Keratinocyte (primary cell): ENCODE measurements at regions not wholly inside any gene's neighbourhood (a gene's known extent, or its start where the extent isn't known, plus 50 kb on each side); places are given as distances from the start of the nearest gene placed in this dataset.

Source experiments
- DNase-seq: peaks from one replicate; pipeline ENCODE4 v3.0.0-alpha.2; 2011; ENCODE audit warnings: low read depth, missing footprints, low spot score
- FAIRE-seq: peaks from 2 replicates; lab custom pipeline; 2011; peaks lifted over from hg19 to GRCh38; lab: Jason Lieb, UNC
- H2AFZ ChIP-seq: 2 replicates; pipeline ENCODE4 v1.6.0; 2012; ENCODE audit warnings: low read length, control low read depth, inconsistent platforms; ENCODE audit not compliant: control insufficient read depth
- H3K27ac ChIP-seq: 2 replicates; pipeline ENCODE4 v1.5.1; 2011; ENCODE audit warnings: low read length; ENCODE audit not compliant: control insufficient read depth, insufficient read depth
- H3K27me3 ChIP-seq: 3 replicates; pipeline ENCODE4 v1.6.0; 2011; ENCODE audit warnings: low read length; ENCODE audit not compliant: control insufficient read depth, insufficient read depth; ENCODE audit errors: extremely low read depth
- H3K36me3 ChIP-seq, 2 experiments: 2 replicates in 1 of 2; 3 replicates in 1 of 2; pipeline ENCODE4 v1.5.1; 2011; ENCODE audit warnings: low read length in 2 of 2, mild to moderate bottlenecking in 1 of 2; ENCODE audit not compliant: control insufficient read depth in 2 of 2, insufficient read depth in 2 of 2; ENCODE audit errors: extremely low read depth in 1 of 2
- H3K4me1 ChIP-seq: 3 replicates; pipeline ENCODE4 v1.5.1; 2011; ENCODE audit warnings: low read length; ENCODE audit not compliant: control insufficient read depth, insufficient read depth; ENCODE audit errors: extremely low read depth
- H3K4me2 ChIP-seq: 3 replicates; pipeline ENCODE4 v1.6.0; 2011; ENCODE audit warnings: low read depth, low read length; ENCODE audit not compliant: control insufficient read depth, insufficient read depth; ENCODE audit errors: extremely low read depth
- H3K4me3 ChIP-seq, 3 experiments: fragments of 200-600 bp in 1 of 3; sonication (generic) in 1 of 3; 2 replicates in 2 of 3; 3 replicates in 1 of 3; pipeline ENCODE4 v1.5.1; 2011 to 2016; ENCODE audit warnings: low read length in 3 of 3, mild to moderate bottlenecking in 3 of 3, control low read depth in 2 of 3, inconsistent platforms in 1 of 3, low read depth in 1 of 3, mixed read lengths in 1 of 3, mixed run types in 1 of 3, moderate library complexity in 1 of 3; ENCODE audit not compliant: control insufficient read depth in 2 of 3, insufficient read depth in 2 of 3; ENCODE audit errors: extremely low read depth in 1 of 3
- H3K79me2 ChIP-seq: 2 replicates; pipeline ENCODE4 v1.6.0; 2012; ENCODE audit warnings: low read length; ENCODE audit not compliant: control insufficient read depth, insufficient read depth
- H3K9ac ChIP-seq: 3 replicates; pipeline ENCODE4 v1.6.0; 2011; ENCODE audit warnings: low read length; ENCODE audit not compliant: control insufficient read depth, insufficient read depth; ENCODE audit errors: extremely low read depth
- H3K9me1 ChIP-seq: 3 replicates; pipeline ENCODE4 v1.6.0; 2011; ENCODE audit warnings: low read length; ENCODE audit not compliant: control insufficient read depth, insufficient read depth; ENCODE audit errors: extremely low read depth
- H3K9me3 ChIP-seq: 2 replicates; pipeline ENCODE4 v1.5.1; 2012; ENCODE audit warnings: low read depth, low read length; ENCODE audit not compliant: control insufficient read depth
- H4K20me1 ChIP-seq: 3 replicates; pipeline ENCODE4 v1.6.0; 2011; ENCODE audit warnings: low read length; ENCODE audit not compliant: control insufficient read depth, insufficient read depth; ENCODE audit errors: extremely low read depth
- EZH2 ChIP-seq: IDR thresholded peaks from one replicate; pipeline ENCODE4 v1.6.1; 2012; ENCODE audit warnings: inconsistent platforms, mild to moderate bottlenecking, low read length, moderate library complexity
- dilution Hi-C: fragments of 300-500 bp; cut with MboI; formaldehyde crosslinking; loops from one replicate; pipeline ENCODE4 v1.7.0; 2020; ENCODE audit warnings: low sequenced_read_pairs; ENCODE audit not compliant: extremely low pct_ligation_motif_present
- TF ChIP-seq, protein P1 (sequence below), 3 experiments: IDR thresholded peaks in 1 of 3; conservative IDR thresholded peaks in 1 of 3; optimal IDR thresholded peaks in 1 of 3; 2 replicates in 2 of 3; 3 replicates in 1 of 3; pipeline versions ENCODE3 to v1.5.1; 2011; ENCODE audit warnings: low read length in 3 of 3, mild to moderate bottlenecking in 3 of 3, moderate library complexity in 2 of 3, control low read depth in 1 of 3, inconsistent platforms in 1 of 3; ENCODE audit not compliant: insufficient read depth in 2 of 3; ENCODE audit errors: extremely low read depth in 1 of 3

DNA sequence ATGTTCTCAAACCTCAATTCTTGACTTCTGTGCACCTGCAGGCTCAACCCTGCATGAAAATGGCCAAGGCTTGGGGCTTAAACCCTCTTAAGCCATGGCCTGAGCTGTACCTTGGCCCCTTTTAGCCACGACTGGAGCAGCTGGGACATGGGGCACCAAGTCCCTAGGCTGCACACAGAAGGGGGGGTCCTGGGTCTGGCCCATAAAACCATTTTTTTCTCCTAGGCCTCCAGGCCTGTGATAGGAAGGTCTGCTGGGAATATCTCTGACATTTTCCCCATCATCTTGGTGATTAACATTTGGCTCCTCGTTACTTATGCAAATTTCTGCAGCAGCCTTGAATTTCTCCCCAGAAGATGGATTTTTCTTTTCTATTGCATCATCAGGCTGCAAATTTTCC lies 119.4 kb upstream of the VGLL2 start:
- Histone ChIP-seq H3K36me3 (no peaks in the 10 kb centered on the region), H3K4me1 (no peaks in the 10 kb centered on the region), H4K20me1 (no peaks in the 10 kb centered on the region), H3K9me1 (no peaks in the 10 kb centered on the region), H3K27ac (no peak overlapping the region), H3K79me2 (no peaks in the 10 kb centered on the region), H2AFZ (no peak overlapping the region), H3K9me3 (no peaks in the 10 kb centered on the region), H3K9ac (no peak overlapping the region), H3K4me2 (no peak overlapping the region), H3K4me3 (no peak overlapping the region), H3K27me3 (no peaks in the 10 kb centered on the region)
- no peak for DNase-seq
- no peak for FAIRE-seq
- TF ChIP-seq EZH2: no peak
- TF ChIP-seq, protein P1, sequence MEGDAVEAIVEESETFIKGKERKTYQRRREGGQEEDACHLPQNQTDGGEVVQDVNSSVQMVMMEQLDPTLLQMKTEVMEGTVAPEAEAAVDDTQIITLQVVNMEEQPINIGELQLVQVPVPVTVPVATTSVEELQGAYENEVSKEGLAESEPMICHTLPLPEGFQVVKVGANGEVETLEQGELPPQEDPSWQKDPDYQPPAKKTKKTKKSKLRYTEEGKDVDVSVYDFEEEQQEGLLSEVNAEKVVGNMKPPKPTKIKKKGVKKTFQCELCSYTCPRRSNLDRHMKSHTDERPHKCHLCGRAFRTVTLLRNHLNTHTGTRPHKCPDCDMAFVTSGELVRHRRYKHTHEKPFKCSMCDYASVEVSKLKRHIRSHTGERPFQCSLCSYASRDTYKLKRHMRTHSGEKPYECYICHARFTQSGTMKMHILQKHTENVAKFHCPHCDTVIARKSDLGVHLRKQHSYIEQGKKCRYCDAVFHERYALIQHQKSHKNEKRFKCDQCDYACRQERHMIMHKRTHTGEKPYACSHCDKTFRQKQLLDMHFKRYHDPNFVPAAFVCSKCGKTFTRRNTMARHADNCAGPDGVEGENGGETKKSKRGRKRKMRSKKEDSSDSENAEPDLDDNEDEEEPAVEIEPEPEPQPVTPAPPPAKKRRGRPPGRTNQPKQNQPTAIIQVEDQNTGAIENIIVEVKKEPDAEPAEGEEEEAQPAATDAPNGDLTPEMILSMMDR (optimal IDR thresholded peaks at IDR 0.05 in 1 of 3, IDR thresholded peaks at IDR 0.05 in 1 of 3, conservative IDR thresholded peaks at IDR 0.05 in 1 of 3; ENCODE audit: extremely low read depth in 1 of 3, insufficient read depth in 2 of 3, low read length in 3 of 3): no peak
- dilution Hi-C loops: no loop called here

DNA sequence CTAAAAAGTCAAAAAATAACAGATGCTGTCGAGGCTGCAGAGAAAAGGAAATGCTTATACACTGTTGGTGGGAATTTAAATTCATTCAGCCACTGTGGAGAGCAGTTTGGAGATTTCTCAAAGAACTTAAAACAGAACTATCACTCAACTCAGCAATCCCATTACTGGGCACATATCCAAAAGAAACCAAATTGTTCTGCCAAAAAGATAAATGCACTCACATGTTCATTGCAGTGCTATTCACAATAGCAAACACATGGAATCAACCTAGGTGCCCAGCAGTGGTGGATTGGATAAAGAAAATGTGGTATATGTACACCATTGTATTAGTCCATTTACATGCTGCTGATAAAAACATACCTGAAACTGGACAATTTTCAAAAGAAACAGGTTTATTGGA lies 116.0 kb upstream of the VGLL2 start:
- H3K36me3 ChIP-seq: no peaks in the 10 kb centered on the region
- H3K79me2 ChIP-seq: no peaks in the 10 kb centered on the region
- no peak overlapping the region for H3K9ac ChIP-seq
- H3K27ac ChIP-seq: no peak overlapping the region
- H3K9me1 ChIP-seq: no peaks in the 10 kb centered on the region
- FAIRE-seq (no peak), DNase-seq (no peak)
- no peaks in the 10 kb centered on the region for H3K4me1 ChIP-seq
- H2AFZ ChIP-seq: no peak overlapping the region
- no peaks in the 10 kb centered on the region for H3K9me3 ChIP-seq
- H4K20me1 ChIP-seq: no peaks in the 10 kb centered on the region
- H3K4me2 ChIP-seq: no peak overlapping the region
- TF ChIP-seq, protein P1 (optimal IDR thresholded peaks at IDR 0.05 in 1 of 3, IDR thresholded peaks at IDR 0.05 in 1 of 3, conservative IDR thresholded peaks at IDR 0.05 in 1 of 3; ENCODE audit: extremely low read depth in 1 of 3, insufficient read depth in 2 of 3, low read length in 3 of 3): no peak
- TF ChIP-seq EZH2: no peak
- H3K4me3 ChIP-seq: no peak overlapping the region
- dilution Hi-C loops: no loop called here
- H3K27me3 ChIP-seq: no peaks in the 10 kb centered on the region
